ENCODE measurements at regions not wholly inside any gene's neighbourhood (a gene's known extent, or its start where the extent isn't known, plus 50 kb on each side); places are given as distances from the start of the nearest gene placed in this dataset.

DNA sequence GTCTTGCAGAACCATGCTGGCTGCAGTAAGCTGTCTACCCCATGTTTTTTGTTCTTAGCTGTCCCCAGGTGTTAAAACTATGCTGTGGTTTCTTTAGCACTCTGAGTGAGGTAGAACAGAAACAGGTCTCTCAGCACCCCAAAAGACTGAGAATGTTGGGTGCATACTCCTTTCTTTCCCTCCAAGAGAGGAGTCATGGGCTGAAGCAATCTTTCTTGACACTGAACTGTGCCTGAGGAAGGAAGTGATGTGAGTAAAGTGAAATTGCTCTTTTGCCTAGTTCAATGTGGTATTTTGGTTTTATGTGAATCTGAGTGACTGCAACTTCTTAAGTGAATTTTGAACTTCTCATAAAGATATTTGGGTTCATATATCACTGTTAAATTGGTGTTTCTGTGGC lies 138.0 kb upstream of the MCHR2 start:
- H3K9me3 ChIP-seq, result no peaks in the 10 kb centered on the region
- intact Hi-C loops (cut with DNase I, micrococcal nuclease), result no loop called here
- ATAC-seq (no peak), DNase-seq (no peak)
- no peaks in the 10 kb centered on the region for H3K4me1 ChIP-seq (ENCODE audit: low read depth)
- TF ChIP-seq, protein P1, sequence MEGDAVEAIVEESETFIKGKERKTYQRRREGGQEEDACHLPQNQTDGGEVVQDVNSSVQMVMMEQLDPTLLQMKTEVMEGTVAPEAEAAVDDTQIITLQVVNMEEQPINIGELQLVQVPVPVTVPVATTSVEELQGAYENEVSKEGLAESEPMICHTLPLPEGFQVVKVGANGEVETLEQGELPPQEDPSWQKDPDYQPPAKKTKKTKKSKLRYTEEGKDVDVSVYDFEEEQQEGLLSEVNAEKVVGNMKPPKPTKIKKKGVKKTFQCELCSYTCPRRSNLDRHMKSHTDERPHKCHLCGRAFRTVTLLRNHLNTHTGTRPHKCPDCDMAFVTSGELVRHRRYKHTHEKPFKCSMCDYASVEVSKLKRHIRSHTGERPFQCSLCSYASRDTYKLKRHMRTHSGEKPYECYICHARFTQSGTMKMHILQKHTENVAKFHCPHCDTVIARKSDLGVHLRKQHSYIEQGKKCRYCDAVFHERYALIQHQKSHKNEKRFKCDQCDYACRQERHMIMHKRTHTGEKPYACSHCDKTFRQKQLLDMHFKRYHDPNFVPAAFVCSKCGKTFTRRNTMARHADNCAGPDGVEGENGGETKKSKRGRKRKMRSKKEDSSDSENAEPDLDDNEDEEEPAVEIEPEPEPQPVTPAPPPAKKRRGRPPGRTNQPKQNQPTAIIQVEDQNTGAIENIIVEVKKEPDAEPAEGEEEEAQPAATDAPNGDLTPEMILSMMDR (IDR thresholded peaks at IDR 0.05), result no peak
- H3K36me3 ChIP-seq (ENCODE audit: low read depth), result no peaks in the 10 kb centered on the region
- no peak overlapping the region for H3K4me3 ChIP-seq

DNA sequence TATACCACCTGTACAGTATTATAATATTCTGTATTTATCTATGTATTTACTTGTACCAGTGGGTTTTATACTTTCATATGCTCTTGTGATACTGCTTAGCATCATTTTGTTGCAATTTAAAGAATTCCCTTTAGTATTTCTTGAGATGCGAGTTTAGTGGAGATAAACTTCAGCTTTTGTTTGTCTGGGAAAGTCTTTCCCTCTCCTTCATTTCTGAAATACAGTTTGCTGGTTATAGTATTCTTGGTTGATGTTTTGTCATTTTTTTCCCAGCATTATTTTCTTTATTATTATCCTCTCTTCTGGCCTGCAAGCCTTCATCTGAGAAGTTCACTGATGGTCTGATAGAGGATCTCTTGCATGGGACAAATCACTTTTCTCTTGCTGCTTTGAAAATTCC lies 136.6 kb upstream of the MCHR2 start:
- DNase-seq (no peak), ATAC-seq (no peak)
- TF ChIP-seq, protein P1 (IDR thresholded peaks at IDR 0.05), result no peak
- intact Hi-C loops (cut with DNase I, micrococcal nuclease), result no loop called here
- Histone ChIP-seq H3K36me3 (ENCODE audit: low read depth) (no peaks in the 10 kb centered on the region), H3K4me3 (no peak overlapping the region), H3K9me3 (no peaks in the 10 kb centered on the region), H3K4me1 (ENCODE audit: low read depth) (no peaks in the 10 kb centered on the region)

DNA sequence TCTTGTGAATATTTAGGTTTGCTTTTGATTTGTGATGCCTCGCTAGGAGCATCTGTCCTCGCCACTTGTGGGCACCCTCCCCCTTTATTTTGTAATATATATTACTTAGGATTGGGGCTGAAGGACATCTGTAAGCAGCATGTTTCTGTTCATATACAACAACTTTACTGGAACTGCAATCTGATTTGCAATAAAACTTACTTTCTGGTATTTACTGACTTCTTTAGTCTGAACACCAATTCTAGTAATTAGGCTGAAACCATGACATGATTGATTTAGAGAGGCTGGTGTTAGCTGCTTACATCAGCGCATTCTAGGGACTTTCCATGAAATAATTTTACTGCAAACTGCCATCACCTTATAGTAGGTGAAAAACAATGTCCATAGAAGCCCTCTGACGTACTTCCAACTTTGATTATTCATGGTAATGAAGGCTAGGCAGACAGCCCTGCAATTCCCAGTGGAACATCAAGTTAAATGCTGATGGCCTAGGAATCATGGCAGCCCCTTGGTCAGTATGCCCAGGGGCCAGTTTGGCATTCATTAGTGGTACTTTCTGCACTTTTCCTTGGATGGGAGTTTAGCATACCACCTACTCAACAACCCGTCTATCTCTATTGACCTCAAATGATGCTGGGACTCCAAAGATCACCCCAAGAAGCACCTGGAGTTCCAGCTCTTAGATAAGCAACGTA lies 132.9 kb upstream of the MCHR2 start:
- intact Hi-C loops (cut with DNase I, micrococcal nuclease), result no loop called here
- DNase-seq, result no peak
- TF ChIP-seq, protein P1 (IDR thresholded peaks at IDR 0.05), result no peak

DNA sequence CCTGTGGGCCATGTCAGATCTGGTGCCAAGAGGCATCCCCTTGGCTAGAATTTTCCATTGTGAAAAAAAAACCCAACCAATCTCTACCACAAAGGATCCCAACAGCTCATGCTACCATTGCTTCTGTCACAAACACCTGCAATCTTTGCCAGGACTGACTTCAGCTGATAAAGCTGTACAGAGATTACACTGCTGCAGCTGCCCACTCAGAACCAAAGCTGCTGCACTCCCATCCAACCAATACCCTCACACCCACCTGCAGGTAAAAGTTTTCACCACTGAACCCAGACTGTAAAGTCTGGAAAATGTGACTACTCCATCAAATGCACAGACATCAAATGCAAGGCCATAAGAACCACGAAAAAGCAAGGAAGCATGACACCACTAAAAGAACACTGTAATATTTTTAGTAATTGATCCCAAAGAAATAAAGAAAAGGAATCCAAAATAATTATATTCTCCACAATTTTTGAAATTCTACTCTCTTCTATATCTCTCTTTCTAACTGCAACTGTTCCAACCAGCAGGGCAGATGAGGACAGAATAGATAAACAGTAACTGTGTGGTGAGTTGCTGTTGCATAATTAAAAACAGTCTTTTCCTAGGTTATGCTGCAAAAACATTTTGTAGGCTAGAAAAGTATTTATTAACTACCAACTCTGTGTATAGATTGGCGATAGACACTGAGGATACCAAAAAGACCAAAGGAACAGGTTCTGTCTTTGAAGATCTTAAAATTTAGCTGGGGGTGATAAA lies 128.0 kb upstream of the MCHR2 start:
- intact Hi-C loops (cut with DNase I, micrococcal nuclease), result no loop called here
- Histone ChIP-seq H3K4me3 (no peak overlapping the region), H3K9me3 (no peaks in the 10 kb centered on the region), H3K4me1 (ENCODE audit: low read depth) (no peaks in the 10 kb centered on the region), H3K36me3 (ENCODE audit: low read depth) (no peaks in the 10 kb centered on the region)
- ATAC-seq (no peak), DNase-seq (no peak)
- TF ChIP-seq, protein P1 (IDR thresholded peaks at IDR 0.05), result no peak

More for the DNA sequence above, 132.9 kb upstream of the MCHR2 start:
- Histone ChIP-seq H3K4me3 (no peak overlapping the region), H3K36me3 (ENCODE audit: low read depth) (no peaks in the 10 kb centered on the region), H3K4me1 (ENCODE audit: low read depth) (no peaks in the 10 kb centered on the region), H3K9me3 (no peaks in the 10 kb centered on the region)
- no peak for ATAC-seq

DNA sequence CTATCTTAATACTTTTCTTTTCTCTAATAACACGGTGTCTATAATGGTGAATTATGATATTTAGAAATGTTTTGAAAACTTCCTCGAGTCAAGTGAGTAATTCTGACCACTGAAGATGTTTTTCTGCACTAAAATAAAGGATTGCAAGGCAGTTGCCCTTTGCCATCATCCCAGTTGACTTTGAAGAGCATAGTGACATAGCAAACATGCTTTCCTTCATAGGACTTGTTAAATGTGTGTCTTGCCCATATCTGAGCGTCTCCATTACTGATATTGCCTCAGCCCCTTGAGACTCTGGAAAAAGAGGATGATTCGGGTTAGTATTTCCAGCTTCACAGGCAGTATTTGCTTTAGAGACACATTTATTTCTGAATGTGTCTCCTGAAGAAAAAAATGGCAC lies 125.2 kb upstream of the MCHR2 start:
- intact Hi-C loops (cut with DNase I, micrococcal nuclease), result loop anchor here in 1 of 2 donors (10.0 kb wide), 1 partner anchor 356 kb away; no protein-coding TSS in a partner anchor
- Histone ChIP-seq H3K36me3 (ENCODE audit: low read depth) (no peaks in the 10 kb centered on the region), H3K4me3 (no peak overlapping the region), H3K9me3 (no peaks in the 10 kb centered on the region), H3K4me1 (ENCODE audit: low read depth) (no peaks in the 10 kb centered on the region)
- TF ChIP-seq, protein P1 (IDR thresholded peaks at IDR 0.05), result no peak
- no peak for ATAC-seq
- DNase-seq, result no peak

Data from mucosa of descending colon (tissue), 3 donors.